Upper lobe of left lung (tissue), 4 donors: ENCODE measurements at regions not wholly inside any gene's neighbourhood (a gene's known extent, or its start where the extent isn't known, plus 50 kb on each side); places are given as distances from the start of the nearest gene placed in this dataset.

Source experiments
- CTCF ChIP-seq, 6 experiments: fragments of 450-650 bp in 4 of 6; fragments of 200-600 bp in 2 of 6; sonication (generic) in 2 of 6; IDR thresholded peaks; one replicate each; pipeline ENCODE4 v1.5.1; 2016 to 2019; ENCODE audit warnings: antibody characterized with exemption in 6 of 6
- EP300 ChIP-seq, 4 donors: sonication (generic); formaldehyde crosslinking; IDR thresholded peaks; one replicate each; pipeline ENCODE4 v1.5.1; 2017; ENCODE audit warnings: antibody characterized with exemption in 4 of 4, control low read depth in 2 of 4
- POLR2AphosphoS5 ChIP-seq, 2 donors: sonication (generic); formaldehyde crosslinking; IDR thresholded peaks; one replicate each; pipeline ENCODE4 v1.5.1; 2017; ENCODE audit warnings: antibody characterized with exemption in 2 of 2

- no peak for TF ChIP-seq CTCF (IDR thresholded peaks at IDR 0.05)
- TF ChIP-seq POLR2AphosphoS5 (IDR thresholded peaks at IDR 0.05): no peak
- no peak for TF ChIP-seq EP300 (IDR thresholded peaks at IDR 0.05)
These were observed 320.7 kb downstream of the ZNF621 start for GRCh38 chr3:40845447-40845846.
